Osteocyte (in vitro differentiated cells): ENCODE measurements at regions not wholly inside any gene's neighbourhood (a gene's known extent, or its start where the extent isn't known, plus 50 kb on each side); places are given as distances from the start of the nearest gene placed in this dataset.

Experiments
- DNase-seq: peaks from one replicate; pipeline ENCODE4 v3.0.0; 2021; ENCODE audit warnings: mixed read lengths; ENCODE audit not compliant: unreplicated experiment; ENCODE audit errors: extremely low spot score
- H3K27ac Mint-ChIP-seq: one replicate; pipeline ENCODE4 v1.8.0; 2021; ENCODE audit warnings: mild to moderate bottlenecking, mixed read lengths; ENCODE audit not compliant: unreplicated experiment
- H3K27me3 Mint-ChIP-seq: one replicate; pipeline ENCODE4 v1.8.0; 2021; ENCODE audit warnings: mixed read lengths; ENCODE audit not compliant: unreplicated experiment
- H3K36me3 Mint-ChIP-seq: one replicate; pipeline ENCODE4 v1.8.0; 2021; ENCODE audit warnings: mixed read lengths; ENCODE audit not compliant: unreplicated experiment
- H3K4me1 Mint-ChIP-seq: one replicate; pipeline ENCODE4 v1.8.0; 2021; ENCODE audit warnings: mixed read lengths; ENCODE audit not compliant: unreplicated experiment
- H3K4me3 Mint-ChIP-seq: one replicate; pipeline ENCODE4 v1.8.0; 2021; ENCODE audit warnings: mild to moderate bottlenecking, moderate library complexity, mixed read lengths; ENCODE audit not compliant: unreplicated experiment
- H3K9me3 Mint-ChIP-seq: one replicate; pipeline ENCODE4 v1.8.0; 2021; ENCODE audit warnings: mixed read lengths; ENCODE audit not compliant: unreplicated experiment
- TF ChIP-seq, protein P1 (sequence below): fragments of 200-600 bp; sonication (generic); IDR thresholded peaks from 2 replicates; pipeline ENCODE4 v1.5.0; 2021; ENCODE audit warnings: antibody characterized with exemption, mild to moderate bottlenecking, moderate library complexity

DNA sequence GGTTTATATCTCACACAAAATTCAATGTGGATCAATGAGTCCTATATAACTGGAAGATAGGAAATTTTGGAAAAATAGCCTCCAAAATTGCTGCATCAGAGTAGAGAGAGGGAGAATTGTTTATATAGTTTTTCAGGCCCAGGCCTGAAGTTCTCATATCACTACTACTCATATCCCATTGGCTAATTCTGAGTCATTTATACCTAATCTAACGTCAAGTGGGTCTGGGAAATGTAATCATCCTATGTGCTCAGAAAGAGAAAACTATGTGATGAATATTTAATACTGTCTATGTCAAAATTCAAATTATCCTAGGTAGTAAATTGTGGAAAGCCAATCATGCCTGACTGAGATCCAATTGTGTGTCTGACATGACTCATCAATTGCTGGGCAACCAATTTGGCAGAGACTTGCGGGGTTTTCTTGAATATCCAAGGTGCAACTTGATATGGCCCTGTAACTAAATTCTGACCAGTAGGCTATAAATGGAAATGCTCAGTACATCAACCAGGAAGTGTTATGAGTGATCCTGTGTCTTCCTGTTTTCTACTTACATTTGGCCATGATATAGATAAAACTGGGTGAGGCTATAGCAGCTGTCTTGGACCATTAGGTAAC lies 744.4 kb downstream of the KCNJ3 start:
- Mint-ChIP-seq H3K36me3 (no peaks in the 10 kb centered on the region), H3K9me3 (peaks cover 19% of the 10 kb centered on the region), H3K27me3 (no peaks in the 10 kb centered on the region), H3K4me1 (no peaks in the 10 kb centered on the region), H3K4me3 (no peak overlapping the region), H3K27ac (no peak overlapping the region)
- DNase-seq = no peak
- TF ChIP-seq, protein P1, sequence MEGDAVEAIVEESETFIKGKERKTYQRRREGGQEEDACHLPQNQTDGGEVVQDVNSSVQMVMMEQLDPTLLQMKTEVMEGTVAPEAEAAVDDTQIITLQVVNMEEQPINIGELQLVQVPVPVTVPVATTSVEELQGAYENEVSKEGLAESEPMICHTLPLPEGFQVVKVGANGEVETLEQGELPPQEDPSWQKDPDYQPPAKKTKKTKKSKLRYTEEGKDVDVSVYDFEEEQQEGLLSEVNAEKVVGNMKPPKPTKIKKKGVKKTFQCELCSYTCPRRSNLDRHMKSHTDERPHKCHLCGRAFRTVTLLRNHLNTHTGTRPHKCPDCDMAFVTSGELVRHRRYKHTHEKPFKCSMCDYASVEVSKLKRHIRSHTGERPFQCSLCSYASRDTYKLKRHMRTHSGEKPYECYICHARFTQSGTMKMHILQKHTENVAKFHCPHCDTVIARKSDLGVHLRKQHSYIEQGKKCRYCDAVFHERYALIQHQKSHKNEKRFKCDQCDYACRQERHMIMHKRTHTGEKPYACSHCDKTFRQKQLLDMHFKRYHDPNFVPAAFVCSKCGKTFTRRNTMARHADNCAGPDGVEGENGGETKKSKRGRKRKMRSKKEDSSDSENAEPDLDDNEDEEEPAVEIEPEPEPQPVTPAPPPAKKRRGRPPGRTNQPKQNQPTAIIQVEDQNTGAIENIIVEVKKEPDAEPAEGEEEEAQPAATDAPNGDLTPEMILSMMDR = no peak

DNA sequence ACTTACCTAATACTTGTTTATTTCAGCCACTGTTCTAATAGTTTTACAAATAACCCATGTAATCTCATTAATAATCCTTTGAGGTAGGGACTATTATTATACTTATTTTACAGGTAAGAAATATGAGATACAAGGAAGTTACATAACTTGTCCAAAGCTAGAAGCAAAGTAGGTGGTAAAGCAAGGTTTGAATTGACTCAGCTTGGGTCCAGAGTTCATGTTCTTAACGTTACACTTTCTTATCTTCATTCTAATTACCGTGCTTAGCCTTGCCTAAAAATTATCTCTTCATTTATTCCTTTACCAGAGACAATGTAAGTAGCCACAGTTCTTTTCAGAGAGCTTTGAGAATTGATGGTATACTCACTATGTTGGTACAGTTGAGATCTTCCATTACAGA lies 743.6 kb downstream of the KCNJ3 start:
- DNase-seq = no peak
- Mint-ChIP-seq H3K27ac (no peak overlapping the region), H3K4me1 (no peaks in the 10 kb centered on the region), H3K9me3 (peaks cover 19% of the 10 kb centered on the region), H3K27me3 (no peaks in the 10 kb centered on the region), H3K36me3 (no peaks in the 10 kb centered on the region), H3K4me3 (no peak overlapping the region)
- TF ChIP-seq, protein P1 = no peak

DNA sequence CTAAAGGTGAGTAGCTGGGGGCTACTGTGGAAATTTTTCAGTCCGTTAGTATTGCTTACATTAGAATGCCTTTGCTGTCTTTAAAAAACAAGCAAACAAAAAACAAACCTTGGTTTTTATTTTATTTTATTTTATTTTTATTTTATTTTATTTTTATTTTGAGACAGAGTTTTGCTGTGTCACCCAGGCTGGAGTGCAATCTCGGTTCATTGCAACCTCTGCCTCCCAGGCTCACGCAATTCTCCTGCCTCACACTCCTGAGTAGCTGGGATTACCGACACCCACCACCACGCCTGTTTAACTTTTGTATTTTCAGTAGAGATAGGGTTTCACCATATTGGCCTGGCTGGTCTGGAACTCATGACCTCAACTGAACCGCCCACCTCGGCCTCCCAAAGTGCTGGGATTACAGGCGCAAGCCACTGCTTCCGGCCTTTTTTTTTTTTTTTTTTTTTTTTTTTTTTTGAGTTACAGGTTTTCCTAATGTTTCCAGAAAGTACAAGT lies 732.6 kb downstream of the KCNJ3 start:
- no peak for DNase-seq
- no peaks in the 10 kb centered on the region for H3K4me1 Mint-ChIP-seq
- no peaks in the 10 kb centered on the region for H3K27me3 Mint-ChIP-seq
- peaks cover 3% of the 10 kb centered on the region for H3K9me3 Mint-ChIP-seq
- no peaks in the 10 kb centered on the region for H3K36me3 Mint-ChIP-seq
- TF ChIP-seq, protein P1 = no peak
- no peak overlapping the region for H3K27ac Mint-ChIP-seq
- H3K4me3 Mint-ChIP-seq = no peak overlapping the region

DNA sequence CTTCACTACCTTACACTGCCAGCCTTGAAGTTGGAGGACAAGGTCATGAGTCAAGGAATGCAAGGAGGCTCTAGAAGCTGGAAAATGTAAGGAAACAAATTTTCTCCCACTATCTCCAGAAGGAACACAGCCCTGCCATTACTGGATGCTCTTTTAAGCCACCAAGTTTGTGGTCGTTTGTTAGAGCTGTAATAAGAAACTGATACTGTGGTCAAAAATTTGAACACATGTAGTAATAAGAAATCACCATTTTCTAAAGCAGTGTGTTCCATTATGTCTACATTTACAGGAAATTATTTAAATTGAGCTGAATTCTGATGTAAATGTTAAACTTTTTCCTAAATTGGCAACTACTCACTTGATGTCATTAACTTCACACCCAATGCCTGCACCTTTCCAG lies 729.0 kb downstream of the KCNJ3 start:
- DNase-seq = no peak
- Mint-ChIP-seq H3K4me1 (no peaks in the 10 kb centered on the region), H3K27ac (no peak overlapping the region), H3K4me3 (no peak overlapping the region), H3K36me3 (no peaks in the 10 kb centered on the region), H3K9me3 (peaks cover 3% of the 10 kb centered on the region), H3K27me3 (no peaks in the 10 kb centered on the region)
- TF ChIP-seq, protein P1 = no peak

DNA sequence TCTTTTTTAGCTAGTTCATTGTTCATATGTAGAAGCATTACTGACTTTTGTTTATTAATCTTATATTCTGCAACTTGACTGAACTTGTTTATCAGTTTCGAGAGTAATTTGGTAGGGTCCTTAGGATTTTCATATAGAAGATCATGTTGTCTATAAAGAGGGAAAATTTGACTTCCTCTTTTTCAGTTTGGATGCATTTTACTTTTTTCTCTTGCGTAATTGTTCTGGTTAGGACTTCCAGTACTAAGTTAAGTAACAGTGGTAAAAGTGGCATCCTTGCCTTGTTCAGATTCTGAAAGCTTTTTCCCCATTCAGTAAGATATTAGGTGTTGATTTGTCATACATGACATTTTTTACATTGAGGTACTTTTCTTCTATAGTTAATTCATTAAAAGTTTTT lies 726.0 kb downstream of the KCNJ3 start:
- no peak overlapping the region for H3K4me3 Mint-ChIP-seq
- no peaks in the 10 kb centered on the region for H3K4me1 Mint-ChIP-seq
- H3K27ac Mint-ChIP-seq = no peak overlapping the region
- DNase-seq = no peak
- no peaks in the 10 kb centered on the region for H3K27me3 Mint-ChIP-seq
- no peaks in the 10 kb centered on the region for H3K36me3 Mint-ChIP-seq
- TF ChIP-seq, protein P1 = no peak
- H3K9me3 Mint-ChIP-seq = peaks cover 3% of the 10 kb centered on the region
